GM06990 (cell line): ENCODE measurements at regions not wholly inside any gene's neighbourhood (a gene's known extent, or its start where the extent isn't known, plus 50 kb on each side); places are given as distances from the start of the nearest gene placed in this dataset.

Source experiments
- DNase-seq: peaks from one replicate; pipeline ENCODE4 v3.0.0-alpha.2; 2011; ENCODE audit not compliant: insufficient read length; ENCODE audit errors: extremely low read depth
- H3K27me3 ChIP-seq: replicated peaks from 2 replicates; pipeline ENCODE4 v1.6.0; 2011; ENCODE audit warnings: low read length; ENCODE audit not compliant: control insufficient read depth, insufficient read depth
- H3K36me3 ChIP-seq: 2 replicates; pipeline ENCODE4 v1.5.1; 2011; ENCODE audit warnings: low read length; ENCODE audit not compliant: control insufficient read depth, insufficient read depth
- H3K4me3 ChIP-seq: replicated peaks from 2 replicates; pipeline ENCODE4 v1.5.1; 2011; ENCODE audit warnings: low read depth, mild to moderate bottlenecking, control low read depth, low read length
- TF ChIP-seq, protein P1 (sequence below): IDR thresholded peaks from 2 replicates; pipeline ENCODE4 v1.5.1; 2011; ENCODE audit warnings: low read length, control low read depth, mild to moderate bottlenecking, inconsistent platforms; ENCODE audit not compliant: insufficient read depth, poor library complexity, severe bottlenecking

DNA sequence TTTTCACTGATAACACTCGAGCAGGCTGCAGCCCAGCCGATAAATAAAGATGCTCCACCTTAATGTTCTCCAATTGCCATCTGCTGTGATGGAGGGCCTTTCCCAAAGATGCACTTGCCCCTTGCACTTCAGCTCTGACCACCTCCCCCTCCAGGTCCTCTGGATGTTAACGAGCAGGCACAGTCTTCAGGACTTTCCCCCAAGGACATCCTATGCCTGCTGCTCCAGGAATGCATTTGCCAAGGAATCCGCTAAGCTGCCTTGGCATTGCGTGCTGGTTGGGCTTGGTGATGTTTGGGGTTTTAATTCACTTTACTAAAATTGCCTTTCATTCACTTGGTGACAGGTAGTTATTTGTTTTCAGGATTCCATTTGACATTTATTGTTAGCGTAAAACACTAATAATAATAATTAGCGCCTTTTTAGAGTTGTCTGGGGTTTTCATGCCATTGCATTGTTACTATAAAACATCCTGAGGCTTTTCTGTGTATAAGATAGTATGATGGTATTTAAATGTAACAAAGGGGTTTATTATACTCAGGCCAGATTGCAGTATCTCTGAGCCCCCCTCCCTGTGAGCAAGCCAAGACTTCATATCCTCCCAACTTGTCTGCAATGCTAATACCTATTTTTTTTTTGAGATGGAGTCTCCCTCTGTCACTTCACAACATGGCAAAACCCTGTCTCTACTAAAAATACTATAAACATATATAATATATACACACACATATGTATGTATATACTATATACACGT, 66.7 kb upstream of the TSHZ2 start:
- H3K4me3 ChIP-seq = no peak overlapping the region
- H3K27me3 ChIP-seq = no peaks in the 10 kb centered on the region
- no peaks in the 10 kb centered on the region for H3K36me3 ChIP-seq
- TF ChIP-seq, protein P1, sequence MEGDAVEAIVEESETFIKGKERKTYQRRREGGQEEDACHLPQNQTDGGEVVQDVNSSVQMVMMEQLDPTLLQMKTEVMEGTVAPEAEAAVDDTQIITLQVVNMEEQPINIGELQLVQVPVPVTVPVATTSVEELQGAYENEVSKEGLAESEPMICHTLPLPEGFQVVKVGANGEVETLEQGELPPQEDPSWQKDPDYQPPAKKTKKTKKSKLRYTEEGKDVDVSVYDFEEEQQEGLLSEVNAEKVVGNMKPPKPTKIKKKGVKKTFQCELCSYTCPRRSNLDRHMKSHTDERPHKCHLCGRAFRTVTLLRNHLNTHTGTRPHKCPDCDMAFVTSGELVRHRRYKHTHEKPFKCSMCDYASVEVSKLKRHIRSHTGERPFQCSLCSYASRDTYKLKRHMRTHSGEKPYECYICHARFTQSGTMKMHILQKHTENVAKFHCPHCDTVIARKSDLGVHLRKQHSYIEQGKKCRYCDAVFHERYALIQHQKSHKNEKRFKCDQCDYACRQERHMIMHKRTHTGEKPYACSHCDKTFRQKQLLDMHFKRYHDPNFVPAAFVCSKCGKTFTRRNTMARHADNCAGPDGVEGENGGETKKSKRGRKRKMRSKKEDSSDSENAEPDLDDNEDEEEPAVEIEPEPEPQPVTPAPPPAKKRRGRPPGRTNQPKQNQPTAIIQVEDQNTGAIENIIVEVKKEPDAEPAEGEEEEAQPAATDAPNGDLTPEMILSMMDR = no peak
- no peak for DNase-seq

DNA sequence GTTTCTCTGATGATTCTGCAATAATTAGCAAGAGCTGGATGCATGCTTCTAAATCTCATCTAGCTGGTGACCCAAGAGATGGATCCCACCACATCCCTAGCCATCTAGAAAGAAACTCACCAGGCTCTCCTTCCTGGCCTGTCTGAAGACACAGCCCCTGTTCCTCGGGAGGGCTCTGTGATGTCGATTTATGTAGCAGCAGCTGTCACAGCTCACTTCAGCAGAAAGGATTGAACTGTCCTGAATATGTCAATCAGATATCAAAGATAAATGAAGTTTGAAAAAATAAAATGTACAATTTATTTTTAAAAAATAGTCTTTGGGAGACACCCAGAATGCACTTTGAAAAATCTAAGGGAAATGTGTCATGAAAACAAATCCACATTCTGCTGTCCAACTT, 67.3 kb upstream of the TSHZ2 start:
- no peaks in the 10 kb centered on the region for H3K27me3 ChIP-seq
- no peak overlapping the region for H3K4me3 ChIP-seq
- no peak for DNase-seq
- no peaks in the 10 kb centered on the region for H3K36me3 ChIP-seq
- TF ChIP-seq, protein P1 = no peak

DNA sequence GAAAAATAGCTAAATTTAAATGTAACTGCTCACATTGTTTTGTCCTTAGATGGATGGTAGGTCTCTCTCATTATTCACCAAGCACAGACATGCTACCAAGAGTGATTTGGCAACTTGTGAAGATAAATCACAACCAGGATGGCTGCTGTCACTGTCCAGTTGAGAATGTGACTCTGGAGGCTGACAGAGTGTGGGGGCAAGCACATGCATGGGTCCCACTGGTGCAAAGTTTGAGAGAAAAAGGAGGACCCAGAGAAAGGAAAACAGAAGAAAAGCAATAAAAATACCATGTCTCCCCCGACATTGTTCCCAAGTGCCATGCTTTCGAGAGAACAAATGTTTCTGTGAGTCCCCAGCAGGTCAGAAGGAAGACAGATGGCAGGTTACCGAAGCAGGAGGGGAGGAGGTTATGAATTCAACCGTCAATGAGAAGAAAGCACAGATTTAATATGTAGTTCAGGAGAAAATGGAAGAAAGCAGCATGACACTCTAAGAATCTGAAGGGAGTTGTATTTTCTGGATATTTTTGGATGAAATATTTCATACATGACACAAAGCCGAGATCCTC, 73.0 kb upstream of the TSHZ2 start:
- TF ChIP-seq, protein P1 = no peak
- Histone ChIP-seq H3K4me3 (no peak overlapping the region), H3K27me3 (no peaks in the 10 kb centered on the region), H3K36me3 (no peaks in the 10 kb centered on the region)
- no peak for DNase-seq

DNA sequence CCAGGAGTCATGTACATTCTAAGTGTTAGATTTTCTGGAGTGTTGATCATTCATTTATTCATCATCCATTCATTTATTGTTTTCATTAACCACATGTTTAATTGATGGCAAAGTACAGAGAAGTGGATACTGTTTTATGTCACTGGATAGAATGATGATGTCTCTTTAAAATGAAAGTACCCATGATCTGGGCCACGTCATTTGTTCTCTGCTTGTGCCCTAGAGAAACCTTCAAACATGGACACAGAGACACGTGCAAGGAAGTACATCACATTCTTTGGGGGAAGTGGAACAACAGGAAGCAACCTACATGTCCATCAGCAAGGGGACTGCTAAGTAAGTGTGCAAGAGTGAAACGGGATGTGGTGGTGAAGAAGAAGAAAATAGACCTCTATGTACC, 75.8 kb upstream of the TSHZ2 start:
- H3K4me3 ChIP-seq = no peak overlapping the region
- DNase-seq = no peak

DNA sequence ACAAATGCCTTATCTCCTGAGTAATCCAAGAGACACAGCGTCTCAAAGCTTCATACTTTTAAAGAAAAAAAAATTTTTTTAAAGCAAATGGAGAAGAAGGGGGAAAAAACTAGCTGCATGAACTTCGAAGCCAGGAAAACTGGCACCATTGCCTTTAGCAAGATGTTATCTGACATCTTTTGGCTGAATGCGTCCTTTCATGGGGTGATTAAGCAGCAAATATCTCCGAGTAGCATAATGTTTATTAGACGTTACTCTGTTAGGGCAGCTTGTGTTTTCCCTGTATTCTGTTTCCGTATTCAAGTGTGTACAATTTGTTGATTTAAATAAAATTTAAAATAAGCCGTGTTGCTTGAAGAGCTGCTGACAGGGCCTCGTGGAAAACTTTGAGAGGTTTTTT, 76.5 kb upstream of the TSHZ2 start:
- H3K36me3 ChIP-seq = no peaks in the 10 kb centered on the region
- TF ChIP-seq, protein P1 = no peak
- no peak for DNase-seq
- H3K4me3 ChIP-seq = no peak overlapping the region
- H3K27me3 ChIP-seq = no peaks in the 10 kb centered on the region

More for the DNA sequence above, 75.8 kb upstream of the TSHZ2 start:
- Histone ChIP-seq H3K36me3 (no peaks in the 10 kb centered on the region), H3K27me3 (no peaks in the 10 kb centered on the region)
- TF ChIP-seq, protein P1 = no peak

DNA sequence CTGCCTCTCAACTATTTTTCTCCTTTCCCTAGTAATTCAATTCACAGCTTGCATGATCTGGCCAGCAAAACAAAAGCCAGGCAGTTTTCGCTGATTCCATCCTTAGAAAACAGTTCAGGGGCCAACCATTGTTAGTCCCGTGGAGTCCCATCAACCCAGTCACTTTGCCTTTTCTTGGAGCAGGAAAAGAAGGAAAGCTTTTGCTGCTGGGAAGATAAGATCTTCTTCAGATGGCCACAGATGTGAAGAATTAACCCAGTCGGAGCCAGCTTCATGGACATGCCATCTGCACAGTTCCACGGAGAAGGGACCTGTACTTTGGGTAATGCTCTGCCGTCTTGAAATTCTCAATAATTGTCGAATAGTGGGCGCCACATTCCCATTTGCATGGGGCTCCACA, 76.9 kb upstream of the TSHZ2 start:
- TF ChIP-seq, protein P1 = no peak
- Histone ChIP-seq H3K36me3 (no peaks in the 10 kb centered on the region), H3K27me3 (no peaks in the 10 kb centered on the region), H3K4me3 (no peak overlapping the region)
- DNase-seq = no peak
